Right hindlimb (tissue), 1 donor: ENCODE measurements at regions not wholly inside any gene's neighbourhood (a gene's known extent, or its start where the extent isn't known, plus 50 kb on each side); places are given as distances from the start of the nearest gene placed in this dataset.

ENCODE experiments used
- DNase-seq: peaks from one replicate; pipeline ENCODE4 v3.0.0-alpha.2; 2018

DNA sequence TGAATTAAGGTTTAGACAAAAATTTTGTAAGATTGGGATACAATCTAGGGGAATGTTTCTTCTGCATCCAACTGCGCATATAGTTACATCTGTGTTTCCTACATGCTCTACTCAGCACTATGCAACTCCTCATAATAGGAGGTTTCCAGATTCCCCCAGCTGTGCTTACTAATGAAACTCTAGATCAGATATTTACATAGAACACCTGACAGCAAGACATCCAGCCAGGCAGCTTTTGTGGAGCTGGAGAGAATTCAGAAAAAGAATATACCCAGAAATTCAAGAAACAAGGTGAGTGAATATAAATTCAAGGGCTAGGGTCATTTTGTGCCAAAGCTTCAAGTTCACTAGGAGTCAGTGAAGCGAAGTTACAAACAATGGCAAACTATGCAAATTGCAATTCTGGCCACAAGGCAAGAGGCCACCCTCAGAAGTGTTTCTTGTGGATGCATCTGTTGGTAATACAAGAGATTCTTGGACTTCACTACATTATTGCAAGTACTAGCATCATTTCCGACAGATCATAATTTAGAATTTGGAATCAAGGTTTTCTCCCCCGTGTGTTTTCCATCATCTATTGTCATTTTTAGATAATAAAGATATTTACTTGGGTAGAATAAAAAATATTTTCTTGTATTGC, 341.2 kb upstream of the NAV3 start:
- peak; percentile 44 for DNase-seq

DNA sequence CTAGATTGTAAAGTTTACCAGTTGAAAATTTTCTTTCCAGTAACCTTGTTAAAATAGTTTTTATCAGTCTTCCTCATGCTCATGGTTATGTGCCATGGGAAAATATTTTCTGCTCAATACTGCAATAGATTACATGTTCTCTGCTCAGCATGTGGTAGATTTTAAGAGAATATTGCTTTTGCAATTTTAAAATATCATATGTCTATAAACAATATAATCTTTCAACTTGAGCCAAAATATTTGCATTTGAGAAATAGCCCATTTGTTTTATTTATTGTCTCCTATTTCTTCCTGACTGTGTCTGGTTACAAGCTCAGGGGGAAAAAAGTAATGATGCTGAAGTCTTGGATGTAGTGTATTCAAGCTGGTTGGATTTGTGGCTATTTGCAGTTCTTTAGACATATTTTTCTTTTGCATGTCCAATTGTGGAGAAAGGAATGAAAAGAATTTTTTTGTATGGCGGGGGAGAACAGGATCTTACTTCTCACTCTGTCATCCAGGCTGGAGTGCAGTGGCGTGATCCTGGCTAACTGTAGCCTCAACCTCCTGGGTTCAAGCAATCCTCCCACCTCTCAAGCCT, 342.6 kb upstream of the NAV3 start:
- DNase-seq, result no peak

DNA sequence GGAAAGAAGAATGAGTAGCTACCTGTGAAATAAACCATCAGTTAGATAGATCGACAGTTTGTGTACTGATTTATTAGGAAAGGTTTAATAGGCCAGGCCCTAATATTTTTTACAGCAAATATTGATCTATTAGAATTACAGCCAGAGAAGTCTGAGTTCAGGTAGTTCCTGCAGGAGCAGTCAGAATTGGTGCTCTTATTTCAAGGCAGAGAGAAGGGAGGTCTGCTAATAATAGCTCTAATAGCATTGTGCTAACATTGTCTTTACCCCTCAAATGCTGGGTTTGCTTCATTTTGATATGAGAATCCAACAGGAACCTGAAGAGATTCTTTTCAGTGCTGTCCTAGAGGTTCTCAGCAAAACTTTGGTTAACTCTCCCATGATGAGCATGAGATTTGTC, 343.8 kb upstream of the NAV3 start:
- DNase-seq, result no peak

DNA sequence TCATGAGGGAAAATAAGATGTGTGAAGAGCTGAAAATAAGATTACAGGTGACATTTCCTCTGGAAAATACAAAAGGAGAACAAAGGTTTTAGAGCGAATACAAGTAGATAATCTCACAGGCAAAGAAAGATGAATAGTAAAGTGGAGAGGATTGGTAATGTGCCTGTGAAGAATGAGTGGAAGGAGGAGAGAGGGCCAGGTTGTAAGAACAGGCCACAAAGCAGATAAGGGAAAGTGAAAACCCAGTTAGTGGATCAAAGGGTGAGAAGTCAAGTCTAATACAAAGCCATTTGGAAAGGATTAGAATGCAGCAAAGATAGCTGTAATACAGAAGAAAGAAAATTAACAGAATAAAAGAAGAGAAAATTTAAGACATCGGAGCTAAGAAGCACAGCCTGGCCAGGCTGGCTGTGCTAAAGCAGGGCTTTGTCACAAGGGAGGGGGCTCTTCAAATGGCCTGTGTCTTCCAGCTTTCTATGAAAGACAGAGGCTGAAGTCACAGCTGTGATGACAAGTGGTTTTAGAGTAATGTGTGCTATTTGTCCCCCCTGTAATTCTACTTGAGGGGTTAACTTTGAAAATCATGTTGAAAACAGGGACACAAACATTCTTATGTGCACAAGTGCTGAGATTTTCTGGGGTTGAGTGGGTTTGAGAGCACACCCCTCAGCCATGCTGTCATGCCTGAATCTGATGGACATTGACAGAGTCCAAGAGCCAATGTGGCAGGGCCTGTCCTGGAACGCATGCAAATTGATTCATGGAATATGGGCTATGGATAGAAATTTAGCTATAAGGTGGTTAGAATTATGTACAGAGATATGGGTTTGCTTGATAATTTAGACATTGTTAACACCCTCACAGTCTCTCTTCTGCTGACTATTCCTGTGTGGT, 344.5 kb upstream of the NAV3 start:
- DNase-seq, result no peak

DNA sequence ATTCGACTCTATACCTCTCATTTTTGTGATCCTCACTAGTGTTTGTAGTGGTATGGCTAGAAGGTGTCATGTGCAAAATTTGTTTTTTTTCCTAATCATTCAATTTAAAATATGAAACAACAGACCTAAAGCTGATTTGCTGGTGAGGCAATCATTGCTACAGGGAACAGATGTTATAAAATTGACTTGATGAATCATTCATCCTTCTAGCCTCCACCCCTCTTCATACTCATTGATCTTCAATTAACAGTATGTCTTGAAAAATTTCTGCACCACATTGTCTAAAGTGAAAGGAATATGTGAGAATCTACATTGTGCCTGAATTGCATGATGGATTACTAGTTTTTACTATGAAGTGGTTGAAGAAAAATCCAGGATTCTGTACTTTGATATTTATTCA, 349.0 kb upstream of the NAV3 start:
- no peak for DNase-seq

DNA sequence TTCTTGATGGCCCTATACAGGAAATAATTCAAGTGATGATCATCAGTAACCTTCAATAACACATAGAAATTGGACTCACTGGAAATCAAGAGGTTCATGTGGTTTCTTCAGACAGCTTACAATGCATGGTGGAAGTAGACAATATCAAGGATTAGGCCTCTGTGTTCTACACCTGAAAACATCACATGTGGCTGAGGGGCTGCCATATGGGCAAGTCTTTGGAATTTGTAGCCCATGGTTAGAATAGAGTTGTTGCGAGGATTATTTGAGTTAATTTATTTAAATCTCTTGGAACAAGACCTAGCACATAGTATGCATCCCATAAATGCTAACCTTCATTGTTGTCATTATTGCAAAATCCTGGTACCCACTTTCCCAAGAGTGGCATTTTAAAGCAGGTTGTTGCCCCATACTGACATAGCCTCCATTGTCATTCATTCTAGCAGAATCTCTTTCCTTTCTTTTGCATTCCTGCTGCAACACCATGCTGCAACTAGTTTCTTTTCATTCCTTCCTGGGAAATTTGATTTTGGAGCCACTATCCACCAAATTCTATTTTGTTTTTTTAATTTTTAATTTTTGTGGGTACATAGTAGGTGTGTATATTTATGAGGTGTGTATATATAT, 352.7 kb upstream of the NAV3 start:
- no peak for DNase-seq

DNA sequence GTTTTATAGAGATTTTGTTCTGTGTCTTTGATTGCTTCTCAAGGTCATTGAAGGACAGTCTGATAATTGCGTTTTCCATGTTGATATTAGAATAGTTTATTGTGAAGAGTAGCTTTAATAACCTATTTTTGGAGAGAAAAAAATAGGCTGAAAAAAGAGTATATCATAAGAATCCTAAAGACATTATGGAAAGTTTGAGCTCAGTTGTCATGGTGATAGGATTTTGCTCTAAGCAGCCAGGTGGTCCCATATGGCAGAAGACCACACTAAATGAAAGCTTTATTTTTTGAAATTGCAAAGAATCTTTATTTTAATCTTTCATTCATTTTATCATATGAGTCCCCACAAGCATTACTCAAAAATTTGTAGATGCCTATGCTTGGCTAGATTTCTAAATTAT, 358.9 kb upstream of the NAV3 start:
- DNase-seq, result no peak

DNA sequence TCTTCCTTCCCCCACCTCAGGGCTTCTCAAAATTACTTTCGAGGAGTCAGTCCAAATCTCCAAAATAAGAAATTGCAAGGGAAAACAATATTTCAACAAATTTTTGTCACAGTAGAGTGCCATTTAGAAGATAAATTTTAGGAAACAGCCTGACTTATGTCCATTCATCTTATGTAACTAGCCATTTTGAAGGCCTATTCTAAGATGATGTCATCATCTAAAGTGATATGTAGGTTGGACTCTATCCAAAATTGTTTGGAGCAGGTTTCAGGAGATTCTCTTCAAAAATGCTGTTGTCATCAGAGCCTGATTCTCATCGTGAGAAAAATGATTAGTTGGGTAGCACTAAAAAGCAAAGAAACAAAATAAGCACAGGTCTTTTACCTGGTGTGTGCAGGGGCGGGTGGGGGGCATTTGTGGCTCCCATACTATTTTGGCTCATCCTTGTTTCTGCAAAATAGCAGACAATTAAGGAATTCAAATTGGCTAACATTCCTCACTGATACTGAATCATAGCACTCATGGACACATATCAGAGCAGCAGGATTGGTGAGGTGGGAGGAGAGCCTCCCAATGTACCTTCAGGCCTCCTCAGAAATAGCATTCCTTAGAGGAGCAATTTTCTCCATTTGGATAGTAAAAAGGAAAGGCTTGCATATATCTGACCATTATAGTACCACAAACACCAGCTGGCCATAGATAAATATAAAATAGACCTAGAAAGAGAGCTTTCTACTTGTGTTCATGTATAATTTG, 360.9 kb upstream of the NAV3 start:
- no peak for DNase-seq

DNA sequence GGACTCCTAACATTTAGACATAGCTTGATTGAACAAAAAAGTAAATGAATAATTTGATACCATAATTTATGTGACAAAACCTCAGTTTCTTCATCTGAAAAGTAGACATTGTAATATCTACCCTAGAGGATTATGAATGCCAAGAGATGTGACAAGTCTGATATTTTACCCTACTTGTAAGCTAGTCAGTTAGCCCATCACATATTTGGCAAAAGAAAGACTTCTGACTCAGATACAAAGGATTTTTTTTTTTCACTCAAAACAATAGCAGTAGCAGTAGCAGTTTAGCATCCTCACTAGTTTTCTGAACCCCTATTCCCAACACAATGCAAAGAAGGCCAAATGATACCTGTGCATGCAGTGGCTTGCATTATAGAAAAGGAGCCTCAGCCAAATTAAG, 377.3 kb upstream of the E2F7 start:
- DNase-seq, result no peak

DNA sequence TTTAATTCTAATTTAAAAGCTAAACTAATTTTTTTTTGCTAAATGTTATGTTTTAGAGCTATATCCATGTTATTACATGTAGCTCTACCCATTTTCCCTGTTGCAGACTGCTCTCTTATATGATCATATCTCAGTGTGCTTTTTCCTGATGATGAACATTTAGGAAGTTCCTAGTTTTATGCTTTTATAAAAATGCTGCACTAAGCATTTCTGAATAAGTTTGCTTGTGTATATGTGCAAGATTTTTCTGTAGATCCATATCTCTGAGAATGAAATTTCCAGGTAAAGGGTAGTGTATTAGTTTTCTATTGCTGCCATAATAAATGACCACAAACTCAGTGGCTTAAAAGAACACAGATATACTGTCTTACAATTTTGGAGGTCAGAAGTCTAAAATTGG, 374.4 kb upstream of the E2F7 start:
- no peak for DNase-seq

DNA sequence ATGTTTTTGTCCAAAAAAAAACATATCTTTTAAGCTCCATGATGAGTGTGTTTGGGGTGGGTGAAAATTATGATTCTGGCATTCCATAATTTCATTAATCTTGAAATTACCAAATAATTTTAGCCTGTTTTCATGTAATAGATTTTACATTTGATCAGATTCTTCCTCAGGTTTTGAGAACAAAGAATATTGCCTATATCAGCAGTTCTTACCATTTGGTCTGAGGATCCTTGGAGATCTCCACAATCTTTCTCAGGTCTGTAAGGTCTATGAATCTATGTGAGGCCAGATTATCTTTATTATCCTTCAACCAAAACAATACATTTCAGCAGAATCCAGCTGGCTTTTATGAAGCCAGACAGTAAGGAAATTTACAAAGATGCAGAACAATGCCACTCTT, 373.3 kb upstream of the E2F7 start:
- DNase-seq, result no peak

DNA sequence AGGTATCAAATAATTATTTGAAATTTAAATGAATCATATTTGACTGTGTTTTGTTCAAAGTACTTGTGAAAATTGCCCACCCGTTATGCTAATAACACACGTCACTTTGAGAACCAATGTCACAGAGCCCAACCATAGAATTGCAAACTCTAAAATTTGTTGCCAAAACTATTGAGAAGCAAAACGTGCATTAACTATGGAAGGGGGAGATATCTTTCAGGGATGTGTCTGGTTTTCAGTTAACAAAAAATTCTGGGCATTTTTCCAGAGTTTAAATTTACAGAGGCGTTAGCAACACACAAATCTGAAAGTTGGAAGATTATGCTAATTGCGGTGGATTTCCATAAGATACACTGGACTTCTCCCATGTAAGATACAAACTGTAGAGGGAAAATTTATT, 371.8 kb upstream of the E2F7 start:
- no peak for DNase-seq

DNA sequence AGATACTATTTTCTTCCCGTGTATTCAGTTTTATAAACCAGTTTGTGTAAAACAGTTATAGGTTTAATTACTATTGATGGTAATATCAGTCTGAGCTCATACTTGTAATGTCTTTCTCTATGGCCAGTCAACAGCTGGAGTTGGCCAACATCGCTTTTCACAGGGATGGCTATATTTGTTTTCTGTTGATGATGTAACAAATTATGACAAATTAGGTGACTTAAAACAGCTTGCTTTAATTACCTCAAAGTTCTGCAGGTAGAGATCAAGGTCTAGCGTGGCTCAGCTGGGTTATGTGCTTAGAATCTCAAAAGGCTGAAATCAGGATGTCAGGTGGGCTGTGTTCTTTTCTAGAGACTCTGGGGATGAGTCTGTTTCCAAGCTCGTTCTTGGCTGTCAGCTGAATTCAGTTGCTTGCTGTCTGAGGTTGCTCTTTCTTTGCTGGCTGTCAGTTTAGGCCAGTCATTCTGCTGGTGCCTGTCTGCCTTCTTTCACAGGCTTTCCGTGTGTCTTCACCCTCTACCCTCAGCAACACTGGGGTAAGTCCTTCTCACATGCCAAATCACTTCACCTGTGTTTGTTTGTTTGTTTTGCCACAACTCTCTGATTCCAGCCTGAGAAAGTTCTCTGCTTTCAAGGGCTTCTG, 370.2 kb upstream of the E2F7 start:
- no peak for DNase-seq

DNA sequence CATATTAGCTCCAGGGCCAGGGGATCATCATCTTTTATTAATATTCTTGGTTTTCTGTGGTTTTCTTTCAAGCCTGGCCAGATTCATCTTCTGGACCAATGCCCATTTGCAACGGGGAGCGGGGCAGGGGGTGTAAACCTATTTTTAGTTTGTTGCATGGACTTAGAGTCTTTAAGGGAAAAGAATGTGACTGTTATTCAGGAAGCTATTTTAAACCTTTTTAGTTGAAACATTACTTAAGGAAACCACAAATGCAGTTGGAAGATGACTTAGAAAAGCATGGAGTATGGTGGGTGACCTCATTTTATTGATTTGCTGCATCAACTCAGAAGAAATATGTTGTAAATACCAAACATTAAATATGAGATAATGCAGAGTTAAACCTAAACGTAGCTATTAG, 368.4 kb upstream of the E2F7 start:
- no peak for DNase-seq

DNA sequence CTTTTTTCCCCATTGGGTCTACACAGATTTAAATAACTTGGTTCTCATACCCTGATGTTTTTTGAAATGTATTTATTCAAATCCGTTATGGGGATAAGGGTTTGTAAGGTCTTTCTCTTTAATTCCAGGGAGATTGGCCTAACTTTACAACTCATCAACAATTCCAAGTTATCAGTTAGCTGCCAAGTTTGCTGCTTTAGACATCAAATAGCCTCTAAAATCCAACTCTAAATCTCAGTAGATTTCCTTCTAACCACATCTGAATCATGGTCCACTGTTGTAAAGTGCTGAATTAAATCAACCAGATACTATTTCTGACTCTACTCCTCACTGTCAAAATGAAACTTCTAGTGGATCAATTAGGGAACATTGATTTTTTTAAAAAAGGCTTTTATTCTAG, 364.1 kb upstream of the E2F7 start:
- no peak for DNase-seq

DNA sequence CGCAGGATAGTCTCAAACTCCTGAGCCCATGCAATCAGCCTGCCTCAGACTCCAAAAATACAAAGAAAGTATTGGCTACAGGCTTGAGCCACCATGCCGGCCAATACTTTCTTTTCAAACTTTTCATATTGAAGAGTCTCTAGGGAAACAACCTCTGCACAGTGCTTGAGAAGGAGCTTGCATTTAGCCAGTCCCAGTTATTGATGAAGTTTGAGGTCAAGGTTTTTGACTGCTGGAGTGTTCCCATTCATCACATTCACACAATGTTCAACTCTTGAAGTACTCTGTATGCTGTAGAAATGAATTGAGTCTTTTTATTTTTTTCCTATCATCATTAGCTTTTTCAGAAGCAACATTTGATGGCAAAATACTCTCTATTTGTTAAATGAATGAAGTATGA, 355.8 kb upstream of the E2F7 start:
- no peak for DNase-seq

DNA sequence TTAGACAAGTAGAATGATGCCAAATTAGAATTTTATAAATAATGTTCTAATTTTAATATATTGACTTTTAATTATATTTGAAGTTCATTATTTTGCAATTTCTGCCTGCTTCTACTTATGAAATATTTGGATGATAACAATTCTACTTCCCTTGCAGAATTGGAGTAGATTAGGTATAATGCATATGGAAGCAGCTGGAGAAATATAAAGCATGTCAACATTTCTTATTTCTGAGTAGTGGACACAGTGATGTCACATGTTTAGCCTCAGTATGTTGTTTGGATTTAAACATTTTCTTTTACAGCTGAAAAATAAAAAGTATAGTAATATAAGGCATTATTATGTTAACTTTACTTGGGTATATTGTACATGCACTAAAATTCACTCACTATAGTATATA, 344.2 kb upstream of the E2F7 start:
- DNase-seq, result no peak

DNA sequence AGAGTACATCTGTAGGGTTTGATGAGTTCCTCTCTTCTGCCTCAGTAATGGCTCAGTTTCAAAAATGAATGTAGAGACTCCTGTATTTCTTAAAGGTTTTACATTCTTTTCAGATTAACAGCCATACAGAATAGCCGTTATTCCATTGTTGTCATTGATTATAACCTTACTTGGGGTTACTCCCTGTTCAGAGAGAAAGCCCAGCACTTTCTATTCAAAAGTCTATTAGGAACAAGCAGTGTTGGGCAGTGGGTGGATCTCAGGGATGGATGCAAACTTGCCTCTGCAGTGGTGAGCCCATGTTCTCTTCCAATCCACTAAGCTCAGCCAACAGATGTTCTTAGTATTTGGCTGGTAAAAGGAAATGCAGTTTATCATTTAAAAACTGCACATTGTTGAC, 342.6 kb upstream of the E2F7 start:
- no peak for DNase-seq

DNA sequence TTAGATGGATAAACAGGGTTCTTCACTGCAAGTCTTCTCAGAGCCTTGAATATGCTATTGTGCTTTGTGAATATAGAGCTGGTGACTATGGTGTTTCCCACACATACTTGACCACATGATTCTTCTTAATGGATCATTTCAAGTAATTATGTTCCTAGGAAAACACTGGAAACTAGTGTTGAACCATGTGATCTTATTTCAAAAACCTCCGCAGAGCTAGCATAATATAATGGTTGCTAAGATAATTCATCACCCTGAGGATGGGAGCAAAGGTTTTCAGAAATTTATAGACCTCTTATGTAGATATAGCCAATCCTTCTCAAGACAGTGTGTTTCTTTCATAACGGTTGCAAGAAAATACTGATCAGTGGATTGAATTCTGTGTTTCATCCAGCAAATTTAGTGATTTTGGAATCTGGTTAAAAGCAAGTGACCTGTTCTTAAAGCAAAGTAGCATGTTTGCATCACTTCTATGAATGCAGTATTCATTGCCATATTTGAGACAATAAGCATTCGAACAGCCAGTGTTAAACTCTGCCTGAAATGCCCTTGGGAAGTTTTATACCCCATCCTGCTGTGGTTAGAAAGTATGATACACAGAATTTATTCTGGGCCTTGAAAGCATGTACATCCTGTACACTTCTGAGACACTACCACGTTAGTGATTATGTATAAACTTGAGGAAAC, 341.0 kb upstream of the E2F7 start:
- no peak for DNase-seq

DNA sequence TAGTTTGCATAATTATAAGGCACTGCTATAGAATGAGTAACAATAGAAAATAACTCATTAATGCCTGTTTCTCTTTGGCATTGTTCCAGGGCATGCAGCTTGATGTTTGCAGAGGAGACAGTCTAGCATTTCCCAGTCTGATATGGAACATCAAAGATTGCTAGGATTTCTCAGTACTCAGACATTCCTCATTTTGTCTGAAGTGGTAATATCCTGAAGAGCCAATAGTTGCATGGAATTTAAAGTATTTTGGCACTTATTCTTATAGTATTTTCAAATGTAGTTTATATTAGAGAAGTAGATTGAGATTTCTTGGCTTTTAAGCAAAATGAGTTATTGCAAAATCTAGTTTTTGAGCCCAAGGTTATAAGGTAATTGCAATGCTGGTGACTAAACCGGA, 337.3 kb upstream of the E2F7 start:
- no peak for DNase-seq

DNA sequence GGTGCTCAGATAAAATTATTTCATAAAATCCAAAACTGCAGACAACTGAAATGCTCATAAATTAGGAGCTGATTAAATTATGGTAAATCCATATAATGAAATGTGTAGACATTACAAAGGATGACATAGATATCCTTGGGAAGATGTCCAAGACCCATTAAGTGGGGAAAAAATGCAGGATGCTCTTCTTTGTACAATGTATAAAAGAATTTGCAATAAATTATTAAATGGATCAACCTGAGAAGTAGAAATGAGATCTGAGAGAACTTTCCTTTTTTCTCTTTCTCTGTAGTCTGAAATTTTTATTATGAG, 336.4 kb upstream of the E2F7 start:
- no peak for DNase-seq
